ENCODE measurements at regions not wholly inside any gene's neighbourhood (a gene's known extent, or its start where the extent isn't known, plus 50 kb on each side); places are given as distances from the start of the nearest gene placed in this dataset.

DNA sequence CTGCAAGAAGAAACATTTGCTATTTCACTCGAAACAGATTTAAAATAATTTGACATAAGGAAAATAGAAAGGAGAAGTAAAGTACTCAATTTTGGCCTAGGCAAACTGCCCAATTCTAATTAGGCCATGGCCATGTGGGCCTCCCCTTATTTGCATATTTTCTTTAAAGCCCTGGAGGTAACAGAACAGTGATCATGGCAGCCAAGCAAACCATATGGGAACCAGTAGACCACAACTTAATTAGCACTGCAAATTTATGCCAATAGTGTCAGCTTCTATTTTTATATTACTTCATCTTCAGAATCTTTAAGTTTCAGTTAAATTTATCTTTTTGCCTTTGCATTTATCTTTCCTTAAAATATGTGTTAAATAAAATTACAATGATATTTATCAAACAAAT lies 63.3 kb upstream of the THSD7A start:
- no peak for DNase-seq (ENCODE audit: low read depth)

DNA sequence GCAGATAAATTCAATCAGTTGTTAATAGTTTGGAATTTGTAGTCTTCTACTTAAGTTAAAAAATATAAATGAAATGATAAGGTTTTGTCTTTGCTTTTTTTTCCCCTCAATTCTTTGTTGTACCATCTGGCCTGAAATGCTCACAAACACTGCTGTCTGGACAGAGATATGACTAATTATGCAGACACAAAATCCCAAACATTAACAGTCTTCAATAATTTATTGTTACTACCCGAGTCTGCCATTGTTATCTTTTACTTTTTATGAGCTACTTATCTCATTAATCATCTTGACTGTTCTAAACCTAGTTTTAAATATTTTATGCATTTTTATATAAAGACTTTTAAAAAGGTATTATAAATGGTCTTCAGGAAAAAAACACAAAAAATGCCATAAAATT lies 64.7 kb upstream of the THSD7A start:
- no peak for DNase-seq (ENCODE audit: low read depth)

DNA sequence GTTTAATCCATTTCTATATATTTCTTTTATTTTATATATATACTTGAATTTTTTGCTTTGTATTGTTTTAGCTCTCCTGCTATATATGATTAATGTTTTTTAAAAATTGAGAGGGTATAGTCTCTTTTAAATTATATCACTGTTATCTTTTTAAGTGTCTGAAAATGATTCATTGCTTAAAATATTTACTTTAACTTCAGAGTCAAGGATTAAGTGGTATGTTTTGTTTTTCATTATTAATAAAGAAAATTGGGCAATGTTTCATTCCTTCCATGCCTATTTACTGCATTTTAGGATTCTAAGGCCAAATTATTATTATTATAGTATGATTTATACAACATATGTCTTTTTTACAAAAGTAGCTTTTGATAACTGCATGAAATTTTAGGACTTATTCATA lies 67.2 kb upstream of the THSD7A start:
- no peak for DNase-seq (ENCODE audit: low read depth)

DNA sequence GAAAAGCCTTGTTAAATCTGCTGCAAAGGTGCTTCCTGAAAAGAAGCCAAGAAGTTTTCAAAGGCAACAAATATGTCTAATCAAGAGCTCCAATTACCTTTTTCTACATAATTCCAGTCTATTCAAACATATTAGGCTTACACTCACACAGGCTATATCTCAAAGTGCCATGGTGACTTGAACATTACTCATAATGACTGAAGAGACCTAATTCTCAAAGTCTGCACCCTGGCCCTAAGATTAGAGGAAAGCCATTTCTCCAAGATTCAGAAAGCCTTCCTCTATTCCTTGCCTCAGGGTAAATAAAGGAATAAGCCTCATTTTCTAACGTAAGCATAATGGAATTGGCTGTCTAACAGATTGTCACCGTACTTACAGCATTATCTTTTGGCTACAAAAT lies 78.3 kb upstream of the THSD7A start:
- DNase-seq (ENCODE audit: low read depth): no peak

DNA sequence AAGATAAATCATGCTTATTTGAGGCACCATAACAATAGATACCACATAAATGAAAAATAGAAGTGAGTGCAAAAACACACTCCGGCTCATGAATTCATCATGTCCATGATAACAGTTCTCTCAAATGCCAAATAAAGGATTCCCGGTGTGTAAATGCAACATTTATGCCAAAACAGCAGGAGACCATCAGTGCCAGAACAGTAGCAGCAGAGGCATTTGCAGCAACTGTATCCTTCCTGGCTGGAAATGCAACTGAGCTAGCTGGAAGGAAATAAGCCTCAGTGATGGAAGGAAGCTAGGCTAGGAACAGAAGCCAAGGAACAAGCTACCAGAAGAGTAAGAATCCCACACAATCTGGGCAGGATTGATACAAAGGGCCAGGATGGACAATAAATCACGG lies 79.9 kb upstream of the THSD7A start:
- DNase-seq (ENCODE audit: low read depth): no peak

DNA sequence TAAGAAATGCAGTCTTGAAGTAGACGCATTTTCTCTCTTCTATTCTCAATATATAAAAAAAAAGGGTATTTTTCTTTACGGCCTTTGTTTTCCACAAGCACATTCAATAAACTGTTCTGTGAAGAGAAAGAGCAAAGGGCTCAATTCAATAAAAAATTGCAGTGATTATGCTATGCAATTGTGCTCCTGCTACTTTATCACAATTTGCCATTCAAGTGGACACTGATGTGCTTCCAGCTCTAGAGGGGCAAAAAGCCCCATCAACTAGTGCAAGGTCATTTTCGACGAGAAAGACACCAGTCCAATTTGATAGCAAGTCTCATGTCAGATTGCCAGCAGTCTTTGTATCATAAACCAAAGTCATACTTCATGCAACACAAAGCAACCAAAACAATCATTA lies 82.6 kb upstream of the THSD7A start:
- DNase-seq (ENCODE audit: low read depth): no peak

DNA sequence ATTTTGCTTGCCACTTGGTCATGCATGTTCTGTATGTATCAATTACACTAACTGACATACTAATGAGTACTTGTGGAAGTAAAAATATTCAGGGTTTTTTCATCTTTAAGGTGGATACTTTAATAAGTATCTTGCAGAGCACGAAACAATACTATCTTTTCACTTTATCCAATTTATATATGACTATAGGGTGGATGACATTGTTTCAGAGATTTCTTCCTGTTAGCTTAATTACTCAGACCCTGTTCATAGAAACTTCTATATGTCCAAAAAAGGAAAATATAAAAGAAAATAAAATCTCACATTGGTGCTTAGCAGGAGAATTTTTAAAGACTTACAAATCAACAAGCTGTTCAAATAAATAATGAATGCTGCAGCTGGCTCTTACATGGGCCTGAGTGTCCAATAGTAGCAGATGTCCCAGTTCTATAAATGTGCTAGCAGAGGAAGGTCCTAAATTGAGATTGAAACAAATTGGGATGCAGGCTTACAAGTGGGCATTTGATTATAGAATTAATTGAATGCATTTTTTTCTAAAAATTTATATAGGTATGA lies 91.5 kb upstream of the THSD7A start:
- no peak for DNase-seq (ENCODE audit: low read depth)

DNA sequence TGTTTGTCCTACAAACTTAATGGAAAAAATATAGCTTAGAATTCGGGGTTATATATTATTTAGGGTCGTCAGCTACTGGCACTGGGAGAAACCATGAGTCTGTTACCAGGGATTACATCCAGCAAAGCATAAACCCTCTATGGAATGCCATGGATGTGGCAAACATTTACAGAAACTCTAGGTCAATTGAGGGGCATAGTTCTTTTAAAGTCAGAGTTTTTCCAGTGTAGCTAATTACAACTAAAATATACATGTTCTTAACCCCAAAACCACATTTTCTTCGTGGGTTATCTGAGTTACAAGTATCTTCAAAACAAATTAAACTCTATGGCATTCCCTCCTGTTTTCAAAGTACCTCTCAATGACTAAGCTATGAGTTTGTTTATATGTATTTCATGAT lies 99.3 kb upstream of the THSD7A start:
- no peak for DNase-seq (ENCODE audit: low read depth)

DNA sequence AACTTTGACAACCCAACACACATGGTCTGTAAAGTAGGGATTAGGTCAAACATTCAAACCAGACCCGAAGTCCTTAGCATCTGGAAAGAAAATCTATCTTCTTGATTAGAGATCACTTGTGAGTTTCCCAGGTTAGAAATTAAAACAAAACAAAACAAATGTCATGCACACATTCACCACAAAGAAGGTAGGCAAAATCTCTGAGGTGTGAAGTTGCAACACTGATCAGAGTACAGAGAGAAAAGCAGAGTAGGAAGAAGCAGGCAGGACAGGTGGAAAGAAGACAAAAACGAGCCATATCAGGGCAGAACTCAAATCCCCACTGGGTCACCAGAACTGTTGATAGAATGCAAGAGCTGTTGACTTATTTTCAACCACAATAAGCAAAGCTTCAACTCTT lies 102.8 kb upstream of the THSD7A start:
- no peak for DNase-seq (ENCODE audit: low read depth)

DNA sequence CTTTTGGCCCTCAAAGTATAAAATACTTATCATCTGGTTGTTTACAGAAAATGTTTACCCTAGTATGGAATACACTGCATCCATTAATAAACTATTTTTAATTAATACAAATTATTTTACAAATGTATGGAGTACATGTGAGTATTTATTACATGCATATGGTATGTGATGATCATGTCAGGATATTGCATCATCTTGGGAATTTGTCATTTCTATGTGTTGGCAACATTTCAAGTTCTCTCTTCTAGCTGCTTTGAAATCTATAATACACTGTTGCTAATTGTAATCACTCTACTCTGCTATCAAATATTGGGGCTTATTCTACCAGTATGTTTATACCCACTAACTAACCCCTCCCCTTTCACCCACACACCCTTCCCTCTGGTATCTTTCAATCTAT lies 103.9 kb upstream of the THSD7A start:
- DNase-seq (ENCODE audit: low read depth): no peak

DNA sequence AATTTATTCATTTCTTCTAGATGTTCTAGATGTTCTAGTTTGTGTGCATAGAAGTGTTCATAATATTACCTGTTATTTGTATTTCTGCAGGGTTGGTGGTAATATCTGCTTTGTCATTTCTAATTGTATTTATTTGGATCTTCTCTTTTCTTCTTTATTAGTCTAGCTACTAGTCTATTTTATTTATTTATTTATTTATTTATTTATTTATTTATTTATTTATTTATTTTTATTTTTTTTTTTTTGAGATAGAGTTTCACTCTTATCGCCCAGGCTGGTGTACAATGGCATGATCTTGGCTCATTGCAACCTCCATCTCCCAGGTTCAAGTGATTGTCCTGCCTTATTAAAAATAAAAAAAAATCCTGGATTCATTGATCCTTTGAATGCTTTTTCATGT lies 114.8 kb upstream of the THSD7A start:
- no peak for DNase-seq (ENCODE audit: low read depth)

DNA sequence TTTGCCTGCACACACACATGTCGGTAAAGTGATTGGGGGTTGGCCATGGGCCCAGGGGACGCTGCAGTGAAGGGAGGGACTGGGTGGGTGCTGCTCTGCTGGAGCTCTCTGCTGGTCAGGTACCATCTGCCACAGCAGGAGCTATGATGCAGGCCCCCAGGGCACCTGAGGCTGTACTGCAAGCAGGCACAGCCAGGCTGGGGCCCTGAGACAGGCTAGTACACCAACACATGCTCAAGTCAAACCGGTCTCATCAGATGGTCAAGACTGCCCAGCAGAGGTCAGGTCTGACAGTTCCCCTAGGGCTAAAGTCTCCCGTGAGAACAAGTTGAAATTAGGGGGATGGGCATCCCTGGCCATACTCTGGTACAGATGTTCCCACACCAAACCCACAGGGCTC lies 118.3 kb upstream of the THSD7A start:
- no peak for DNase-seq (ENCODE audit: low read depth)

DNA sequence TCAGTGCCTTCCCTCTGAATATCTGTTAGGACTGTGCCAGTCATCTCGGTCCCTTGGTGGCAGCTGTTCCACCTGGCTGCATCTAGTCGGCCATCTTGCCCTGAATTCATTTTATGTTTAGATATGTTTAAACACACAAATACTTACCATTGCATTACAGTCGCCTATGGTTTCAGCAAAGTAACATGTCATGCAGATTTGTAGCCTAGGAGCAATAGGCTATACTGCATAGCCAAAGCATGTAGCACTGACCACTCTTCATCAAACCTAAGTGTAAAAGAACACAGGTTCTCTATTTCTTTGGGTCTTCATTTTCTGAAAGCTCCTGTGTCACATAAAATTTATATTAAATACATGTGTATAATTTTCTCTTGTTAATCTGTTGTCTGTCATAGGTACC lies 118.9 kb upstream of the THSD7A start:
- DNase-seq (ENCODE audit: low read depth): no peak

DNA sequence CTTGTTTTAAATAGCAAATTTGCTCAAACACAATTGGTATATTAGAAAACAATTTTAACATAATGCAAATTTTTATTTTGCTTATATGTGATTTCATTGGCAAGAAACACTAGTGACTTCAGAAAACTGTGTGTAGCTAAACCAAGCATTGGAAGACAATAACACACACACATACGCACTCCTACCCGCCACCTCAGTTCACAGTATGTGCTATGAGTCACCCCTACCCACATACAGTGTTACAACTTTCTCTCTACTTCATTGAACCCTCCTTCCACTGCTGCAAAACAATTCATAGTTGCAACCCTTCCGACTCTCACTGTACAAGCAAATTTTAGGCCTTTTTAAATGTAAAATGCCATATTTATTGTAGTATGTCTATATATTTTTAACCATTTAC lies 119.9 kb upstream of the THSD7A start:
- no peak for DNase-seq (ENCODE audit: low read depth)

DNA sequence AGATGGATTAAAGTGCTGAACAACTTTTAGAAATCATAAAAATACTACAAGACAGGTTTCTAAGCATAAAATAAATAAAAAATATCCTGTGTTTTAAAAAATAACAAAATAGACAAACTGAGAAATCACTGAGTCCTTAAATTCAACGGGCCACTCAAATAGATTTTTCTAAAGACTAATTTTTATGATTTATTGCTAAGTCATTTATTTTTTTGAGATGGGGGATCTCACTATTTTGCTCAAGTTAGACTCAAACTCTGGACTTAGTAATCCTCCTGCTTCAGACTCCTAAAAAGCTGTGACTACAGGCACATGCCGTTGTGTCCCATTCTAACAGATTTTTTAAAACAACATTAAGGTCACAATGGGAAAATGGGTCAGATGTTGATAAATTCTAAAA lies 121.0 kb upstream of the THSD7A start:
- DNase-seq (ENCODE audit: low read depth): no peak

DNA sequence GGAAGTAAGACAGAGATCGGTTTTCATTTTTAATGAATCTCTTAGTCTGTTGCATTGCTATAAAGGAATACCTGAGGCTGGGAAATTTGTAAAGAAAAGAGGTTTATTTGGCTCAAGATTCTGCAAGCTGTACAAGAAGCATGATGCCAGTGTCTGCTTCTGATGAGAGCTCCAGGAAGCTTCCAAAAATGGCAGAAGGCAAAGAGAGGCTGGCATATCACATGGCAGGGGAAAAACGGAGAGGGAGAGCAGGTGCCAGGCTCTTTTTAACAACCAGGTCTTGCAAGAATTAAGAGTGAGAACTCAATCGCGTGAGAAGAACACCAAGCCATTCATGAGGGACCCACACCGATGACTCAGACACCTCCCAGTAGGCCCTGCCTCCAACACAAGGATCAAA lies 125.0 kb upstream of the THSD7A start:
- no peak for DNase-seq (ENCODE audit: low read depth)

DNA sequence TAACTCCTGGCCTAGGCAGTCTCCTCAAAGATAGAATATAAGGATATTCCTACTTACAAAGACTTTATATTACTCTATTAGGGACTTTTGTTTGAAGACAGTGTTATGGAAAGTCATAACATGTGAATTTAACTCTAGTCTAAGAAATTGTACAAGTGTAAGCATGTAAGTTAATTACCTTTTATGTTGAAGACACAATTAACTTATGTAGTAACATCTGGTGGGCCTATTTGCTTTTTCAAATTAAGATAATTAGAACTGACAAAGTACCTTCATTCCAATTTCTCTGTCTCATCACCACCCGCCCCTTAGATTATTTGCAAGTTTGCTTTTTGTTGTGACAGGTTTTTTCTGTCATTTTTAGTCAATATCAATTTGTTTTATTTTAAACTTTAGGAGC lies 126.0 kb upstream of the THSD7A start:
- no peak for DNase-seq (ENCODE audit: low read depth)

DNA sequence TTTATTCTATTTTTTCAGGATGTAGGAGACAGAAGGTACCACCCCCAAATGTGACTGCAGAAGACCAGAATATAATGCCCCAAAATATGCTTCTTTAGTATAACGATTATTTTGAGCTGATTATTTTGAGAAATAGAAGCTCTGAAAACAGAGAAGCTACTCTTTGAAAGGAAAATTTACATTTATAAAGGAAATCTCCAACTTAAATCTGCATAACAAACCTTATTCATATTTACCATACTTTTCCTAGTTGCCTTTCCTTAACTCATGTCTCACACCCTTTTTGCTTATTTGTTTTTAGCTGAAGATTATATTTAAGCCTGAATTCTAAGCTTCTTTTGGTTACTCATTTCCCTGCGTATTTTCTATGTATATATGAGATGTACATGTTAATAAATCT lies 127.1 kb upstream of the THSD7A start:
- no peak for DNase-seq (ENCODE audit: low read depth)

DNA sequence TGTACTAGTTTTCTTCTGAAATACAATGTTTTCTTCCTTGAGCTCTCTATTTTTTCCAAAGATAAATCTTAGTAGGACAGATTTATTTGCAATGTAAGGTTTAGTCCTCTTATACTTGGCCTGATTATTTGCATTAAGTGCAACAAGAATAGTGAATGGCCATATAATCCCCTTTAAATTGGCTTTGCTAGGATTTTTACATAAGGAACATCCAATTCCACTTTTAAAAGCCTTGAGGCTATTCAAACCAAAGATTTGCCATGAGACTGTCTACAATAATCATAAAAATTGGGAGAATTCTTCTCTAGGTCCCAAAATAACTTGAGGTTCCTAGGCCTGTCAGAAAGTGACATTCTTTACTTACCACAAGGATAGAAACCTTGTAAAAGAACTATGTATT lies 128.6 kb upstream of the THSD7A start:
- no peak for DNase-seq (ENCODE audit: low read depth)

DNA sequence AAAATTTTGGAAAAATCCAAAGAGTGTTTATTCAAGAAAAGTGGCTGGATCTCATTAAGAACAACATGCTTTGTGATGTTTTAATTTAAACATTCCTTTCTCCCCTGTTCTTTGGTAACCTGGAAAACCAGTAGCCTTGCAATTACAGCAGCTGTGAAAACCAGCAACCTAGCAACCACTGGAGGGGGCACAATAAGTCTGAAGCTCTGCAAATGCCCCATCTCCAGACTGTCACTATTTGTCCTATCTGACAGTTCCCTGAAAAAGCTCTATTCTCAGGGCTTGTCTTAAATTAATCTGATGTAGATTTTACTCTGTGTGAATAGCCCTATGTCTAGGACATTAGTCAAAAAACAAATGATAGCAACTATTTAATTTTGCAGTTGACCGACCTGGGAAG lies 137.6 kb upstream of the THSD7A start:
- DNase-seq (ENCODE audit: low read depth): no peak

DNA sequence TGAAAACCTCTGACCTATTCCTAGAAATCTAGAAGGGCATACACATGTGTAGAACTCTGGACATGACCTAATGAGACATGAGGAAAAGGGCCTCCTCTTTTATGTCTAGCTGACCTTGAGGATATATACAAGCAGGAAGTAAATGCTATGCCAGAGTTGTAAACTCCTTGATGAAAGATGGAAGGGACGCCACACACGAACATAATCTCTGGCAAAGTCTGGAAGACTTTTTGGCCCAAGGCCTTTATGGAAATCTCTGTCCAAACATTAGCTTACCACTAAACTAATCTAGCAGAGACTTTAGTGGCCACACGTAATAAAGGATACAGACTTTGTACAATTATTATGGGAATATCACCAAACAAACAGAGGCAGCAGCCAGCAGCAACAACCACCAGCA lies 138.1 kb upstream of the THSD7A start:
- DNase-seq (ENCODE audit: low read depth): no peak

DNA sequence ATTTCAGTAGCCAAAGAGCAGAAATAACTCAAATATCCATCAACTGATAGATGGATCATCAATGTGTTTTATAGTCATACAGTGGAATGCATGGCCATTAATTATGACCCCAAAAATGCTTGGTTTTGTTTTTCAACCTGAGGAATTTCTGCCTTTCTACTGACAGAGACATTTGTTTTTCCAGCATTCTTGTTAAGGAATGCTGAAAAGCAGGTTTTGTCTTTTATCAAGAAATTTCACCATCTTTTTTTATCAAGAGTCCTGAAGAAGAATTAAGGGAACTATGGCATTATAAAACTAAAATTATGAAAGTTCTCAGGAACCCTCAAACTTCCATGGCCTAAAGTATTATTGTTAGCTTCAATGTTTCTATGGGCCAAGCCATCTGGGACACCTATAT lies 153.4 kb upstream of the THSD7A start:
- DNase-seq (ENCODE audit: low read depth): no peak

DNA sequence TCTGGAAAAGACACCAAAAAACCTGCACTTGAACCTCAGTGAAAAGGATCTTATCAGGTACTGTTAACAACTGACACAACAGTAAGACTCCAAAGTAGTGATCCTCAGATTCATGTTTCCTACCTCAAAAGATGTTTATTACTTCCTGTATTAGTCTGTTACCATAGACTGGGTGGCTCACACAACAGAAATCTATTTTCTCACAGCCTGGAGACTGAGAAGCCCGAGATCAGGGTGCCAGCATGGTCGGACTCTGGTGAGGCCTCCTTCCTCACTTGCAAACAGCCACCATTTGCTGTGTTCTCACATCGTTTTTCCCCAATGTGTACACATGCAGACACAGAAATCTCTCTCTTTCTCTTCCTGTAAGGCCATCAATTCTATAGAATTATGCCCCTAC lies 154.0 kb upstream of the THSD7A start:
- DNase-seq (ENCODE audit: low read depth): no peak

DNA sequence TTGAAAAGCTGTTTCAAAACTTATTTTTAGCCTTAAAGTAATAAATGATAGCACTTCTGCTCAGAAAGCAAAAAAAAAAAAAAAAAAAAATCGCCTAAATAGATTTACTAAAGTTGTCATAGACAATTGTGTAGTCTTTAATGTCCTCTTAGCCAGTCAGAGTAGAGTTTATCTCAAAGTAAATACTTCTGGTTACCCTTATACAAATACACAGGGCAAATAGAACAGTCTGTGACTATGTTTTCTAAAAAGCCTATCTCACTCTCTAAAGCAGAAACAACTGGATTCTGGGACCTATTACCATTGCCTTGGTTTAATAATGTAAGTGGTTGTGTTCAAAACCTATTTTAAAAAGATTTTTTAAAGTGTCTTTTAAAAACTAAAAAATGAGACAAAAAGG lies 156.2 kb upstream of the THSD7A start:
- DNase-seq (ENCODE audit: low read depth): no peak

DNA sequence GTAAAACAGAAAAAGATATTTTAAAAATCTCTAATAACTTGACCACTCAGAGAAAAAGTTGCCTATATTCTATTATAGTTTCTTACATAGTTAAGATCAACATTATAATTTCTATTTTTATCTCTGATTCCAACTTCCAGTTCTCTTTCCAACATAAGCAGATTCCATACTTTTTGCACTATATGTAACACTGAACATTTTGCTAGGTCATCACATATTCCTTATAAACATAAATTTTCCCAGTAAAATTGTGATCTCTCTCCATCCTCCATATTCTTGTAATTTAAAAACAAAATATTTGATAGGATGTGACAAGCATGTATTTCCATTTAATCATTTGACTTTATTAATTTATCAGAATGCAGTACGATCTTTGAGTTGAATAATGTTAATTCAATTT lies 170.4 kb upstream of the THSD7A start:
- no peak for DNase-seq (ENCODE audit: low read depth)
